Esophagus muscularis mucosa (tissue), 4 donors: ENCODE measurements at regions not wholly inside any gene's neighbourhood (a gene's known extent, or its start where the extent isn't known, plus 50 kb on each side); places are given as distances from the start of the nearest gene placed in this dataset.

Experiments used
- DNase-seq: peaks from one replicate; pipeline ENCODE4 v3.0.0-alpha.2; 2017; ENCODE audit errors: extremely low spot score
- H3K27ac ChIP-seq, 4 donors: fragments of 200-600 bp; sonication (generic); replicated peaks in 1 of 4; 1 replicate in 3 of 4; 2 replicates in 1 of 4; pipeline ENCODE4 v1.5.1; 2016 to 2019; ENCODE audit warnings: mild to moderate bottlenecking in 1 of 4
- H3K27me3 ChIP-seq, 4 donors: fragments of 200-600 bp; sonication (generic); one replicate each; pipeline versions ENCODE4 v1.5.1 to v1.6.0; 2016 to 2019
- H3K36me3 ChIP-seq, 4 donors: fragments of 200-600 bp; sonication (generic); one replicate each; pipeline ENCODE4 v1.5.1; 2016 to 2019
- H3K4me1 ChIP-seq, 4 donors: fragments of 200-600 bp; sonication (generic); one replicate each; pipeline ENCODE4 v1.5.1; 2016 to 2019
- H3K4me3 ChIP-seq, 4 donors: fragments of 200-600 bp; sonication (generic); 1 replicate in 2 of 4; 2 replicates in 2 of 4; pipeline ENCODE4 v1.5.1; 2016 to 2019; ENCODE audit warnings: mild to moderate bottlenecking in 4 of 4, moderate library complexity in 1 of 4
- H3K9me3 ChIP-seq, 4 donors: fragments of 200-600 bp; sonication (generic); 1 replicate in 3 of 4; 2 replicates in 1 of 4; pipeline ENCODE4 v1.5.1; 2016 to 2019
- CTCF ChIP-seq, 3 experiments: fragments of 200-600 bp in 2 of 3; fragments of 450-650 bp in 1 of 3; sonication (generic) in 2 of 3; IDR thresholded peaks; one replicate each; pipeline ENCODE4 v1.5.1; 2017 to 2019; ENCODE audit warnings: antibody characterized with exemption in 3 of 3, mild to moderate bottlenecking in 2 of 3, moderate library complexity in 1 of 3
- EP300 ChIP-seq: sonication (generic); formaldehyde crosslinking; IDR thresholded peaks from one replicate; pipeline ENCODE4 v1.6.1; 2017; ENCODE audit warnings: antibody characterized with exemption
- POLR2A ChIP-seq: fragments of 450-650 bp; IDR thresholded peaks from one replicate; pipeline ENCODE4 v1.6.1; 2017; ENCODE audit warnings: antibody characterized with exemption, moderate library complexity, mild to moderate bottlenecking, low read depth
- POLR2AphosphoS5 ChIP-seq, 2 donors: sonication (generic); formaldehyde crosslinking; IDR thresholded peaks; one replicate each; pipeline ENCODE4 v1.6.1; 2017; ENCODE audit warnings: antibody characterized with exemption in 2 of 2
- WGBS: methylation state at CpG from one replicate; pipeline ENCODE4 v1.1.5; 2018; 5-methylcytosine and 5-hydroxymethylcytosine counted together
- intact Hi-C: fragments of 100-400 bp; cut with DNase I; formaldehyde crosslinking; loops from one replicate; pipeline ENCODE4 v1.15.1; 2023

- Histone ChIP-seq H3K4me3 (no peak overlapping the region), H3K36me3 (no peaks in the 10 kb centered on the region), H3K9me3 (no peaks in the 10 kb centered on the region), H3K27me3 (no peaks in the 10 kb centered on the region), H3K4me1 (no peaks in the 10 kb centered on the region), H3K27ac (no peak overlapping the region)
- WGBS = 90% methylated on average over 3 of the region's 3 CpGs
- intact Hi-C loops = no loop called here
- TF ChIP-seq CTCF (IDR thresholded peaks at IDR 0.05) (no peak), POLR2AphosphoS5 (IDR thresholded peaks at IDR 0.05) (no peak), POLR2A (no peak), EP300 (no peak)
- DNase-seq = no peak
Observed at GRCh38 chr2:193333539-193333938, 1138.8 kb upstream of the TMEFF2 start.

GRCh38 chr2:193332941-193333340 lies 1138.2 kb upstream of the TMEFF2 start:
- no peaks in the 10 kb centered on the region for H3K9me3 ChIP-seq
- WGBS = 52% methylated on average over 1 of the region's 1 CpG
- no peaks in the 10 kb centered on the region for H3K36me3 ChIP-seq
- H3K27me3 ChIP-seq = no peaks in the 10 kb centered on the region
- H3K27ac ChIP-seq = no peak overlapping the region
- H3K4me3 ChIP-seq = no peak overlapping the region
- no peak for DNase-seq
- intact Hi-C loops = no loop called here
- H3K4me1 ChIP-seq = no peaks in the 10 kb centered on the region
- no peak for TF ChIP-seq CTCF (IDR thresholded peaks at IDR 0.05)

GRCh38 chr2:193331676-193332075 lies 1136.9 kb upstream of the TMEFF2 start:
- no peak overlapping the region for H3K27ac ChIP-seq
- no peaks in the 10 kb centered on the region for H3K9me3 ChIP-seq
- TF ChIP-seq POLR2A (no peak), POLR2AphosphoS5 (IDR thresholded peaks at IDR 0.05) (no peak), CTCF (IDR thresholded peaks at IDR 0.05) (no peak), EP300 (no peak)
- intact Hi-C loops = no loop called here
- H3K36me3 ChIP-seq = no peaks in the 10 kb centered on the region
- H3K4me3 ChIP-seq = no peak overlapping the region
- no peak for DNase-seq
- H3K27me3 ChIP-seq = no peaks in the 10 kb centered on the region
- H3K4me1 ChIP-seq = no peaks in the 10 kb centered on the region
- 37% methylated on average over 4 of the region's 4 CpGs for WGBS

- H3K27ac ChIP-seq = no peak overlapping the region
- H3K4me1 ChIP-seq = no peaks in the 10 kb centered on the region
- H3K36me3 ChIP-seq = no peaks in the 10 kb centered on the region
- WGBS = 56% methylated on average over 4 of the region's 4 CpGs
- no peak overlapping the region for H3K4me3 ChIP-seq
- no peaks in the 10 kb centered on the region for H3K27me3 ChIP-seq
- intact Hi-C loops = no loop called here
- no peaks in the 10 kb centered on the region for H3K9me3 ChIP-seq
- TF ChIP-seq CTCF (IDR thresholded peaks at IDR 0.05) (no peak), EP300 (no peak), POLR2A (no peak), POLR2AphosphoS5 (IDR thresholded peaks at IDR 0.05) (no peak)
- no peak for DNase-seq
Observed at GRCh38 chr2:193326296-193326695, 1131.6 kb upstream of the TMEFF2 start.

GRCh38 chr2:193315428-193316091 lies 1120.8 kb upstream of the TMEFF2 start:
- Histone ChIP-seq H3K4me3 (no peak overlapping the region), H3K36me3 (no peaks in the 10 kb centered on the region), H3K27ac (no peak overlapping the region), H3K9me3 (no peaks in the 10 kb centered on the region), H3K27me3 (no peaks in the 10 kb centered on the region), H3K4me1 (no peaks in the 10 kb centered on the region)
- 75% methylated on average over 1 of the region's 1 CpG for WGBS
- TF ChIP-seq EP300 = no peak
- TF ChIP-seq POLR2AphosphoS5 (IDR thresholded peaks at IDR 0.05) = no peak
- no peak for TF ChIP-seq CTCF (IDR thresholded peaks at IDR 0.05)
- TF ChIP-seq POLR2A = no peak
- no peak for DNase-seq
- intact Hi-C loops = no loop called here
